GM23338 (cell line): ENCODE measurements at regions not wholly inside any gene's neighbourhood (a gene's known extent, or its start where the extent isn't known, plus 50 kb on each side); places are given as distances from the start of the nearest gene placed in this dataset.

Experiments used
- ATAC-seq: fragments of 200-7000 bp; cut with Tn5 transposase; 3 replicates; pipeline ENCODE4 v1.9.1; 2020
- DNase-seq: peaks from one replicate; pipeline ENCODE4 v3.0.0-alpha.2; 2015; ENCODE audit warnings: low spot score
- H2AFZ ChIP-seq: fragments of 200-600 bp; sonication (generic); 2 replicates; pipeline ENCODE4 v1.8.0; 2016; ENCODE audit warnings: antibody characterized with exemption, mild to moderate bottlenecking, moderate library complexity
- H3F3A ChIP-seq: fragments of 200-600 bp; sonication (generic); replicated peaks from 2 replicates; pipeline ENCODE4 v1.8.0; 2017; ENCODE audit warnings: antibody characterized with exemption, mixed run types, low read depth
- H3K27ac ChIP-seq: fragments of 200-600 bp; sonication (generic); 2 replicates; pipeline ENCODE4 v1.6.1; 2016; ENCODE audit warnings: low read depth
- H3K27me3 ChIP-seq: fragments of 200-600 bp; sonication (generic); 2 replicates; pipeline ENCODE4 v1.8.0; 2016; ENCODE audit warnings: mild to moderate bottlenecking, mixed run types, moderate library complexity; ENCODE audit not compliant: insufficient read depth
- H3K36me3 ChIP-seq: fragments of 200-600 bp; sonication (generic); 2 replicates; pipeline ENCODE4 v1.8.0; 2016; ENCODE audit warnings: mild to moderate bottlenecking; ENCODE audit not compliant: insufficient read depth
- H3K4me1 ChIP-seq: fragments of 200-600 bp; sonication (generic); 2 replicates; pipeline ENCODE4 v1.8.0; 2016; ENCODE audit warnings: mild to moderate bottlenecking, moderate library complexity; ENCODE audit not compliant: insufficient read depth
- H3K4me2 ChIP-seq: fragments of 200-600 bp; sonication (generic); 2 replicates; pipeline ENCODE4 v1.7.1; 2017; ENCODE audit warnings: mixed run types
- H3K4me3 ChIP-seq: fragments of 200-600 bp; sonication (generic); 2 replicates; pipeline ENCODE4 v1.6.1; 2016; ENCODE audit warnings: mixed run types
- H3K79me2 ChIP-seq: fragments of 200-600 bp; sonication (generic); replicated peaks from 2 replicates; pipeline ENCODE4 v1.8.0; 2017; ENCODE audit warnings: mild to moderate bottlenecking; ENCODE audit not compliant: insufficient read depth
- H3K9me2 ChIP-seq: fragments of 200-600 bp; sonication (generic); 2 replicates; pipeline ENCODE4 v1.8.0; 2017; ENCODE audit not compliant: insufficient read depth
- H4K20me1 ChIP-seq: fragments of 200-600 bp; sonication (generic); replicated peaks from 2 replicates; pipeline ENCODE4 v1.8.0; 2017; ENCODE audit warnings: mild to moderate bottlenecking; ENCODE audit not compliant: insufficient read depth
- H3K27ac Mint-ChIP-seq: 2 replicates; pipeline ENCODE4 v1.8.0; 2020; ENCODE audit warnings: inconsistent platforms, mild to moderate bottlenecking, moderate library complexity, mixed read lengths
- H3K27me3 Mint-ChIP-seq: 3 replicates; pipeline ENCODE4 v1.8.0; 2022; ENCODE audit warnings: low read depth, mild to moderate bottlenecking, moderate library complexity, mixed read lengths, inconsistent platforms; ENCODE audit not compliant: insufficient read depth, poor library complexity
- H3K36me3 Mint-ChIP-seq: 3 replicates; pipeline ENCODE4 v1.8.0; 2021; ENCODE audit warnings: low read depth, mild to moderate bottlenecking, inconsistent platforms, moderate library complexity, mixed read lengths
- H3K4me1 Mint-ChIP-seq: 3 replicates; pipeline ENCODE4 v1.8.0; 2020; ENCODE audit warnings: mild to moderate bottlenecking, inconsistent platforms, mixed read lengths
- H3K4me3 Mint-ChIP-seq: 3 replicates; pipeline ENCODE4 v1.8.0; 2021; ENCODE audit warnings: moderate library complexity, mild to moderate bottlenecking, inconsistent platforms, mixed read lengths
- H3K9me3 Mint-ChIP-seq: 3 replicates; pipeline ENCODE4 v1.8.0; 2020; ENCODE audit warnings: moderate library complexity, mild to moderate bottlenecking, inconsistent platforms, mixed read lengths
- CREB1 ChIP-seq: fragments of 250-450 bp; sonication (Bioruptor Pico); IDR thresholded peaks from 2 replicates; pipeline ENCODE4 v1.5.0; 2020; ENCODE audit warnings: low read depth, mild to moderate bottlenecking, moderate library complexity
- EZH2 ChIP-seq: fragments of 200-600 bp; sonication (generic); IDR thresholded peaks from one replicate; pipeline ENCODE4 v1.8.0; 2017; ENCODE audit warnings: antibody characterized with exemption, mild to moderate bottlenecking, low read depth; ENCODE audit not compliant: unreplicated experiment
- EZH2phosphoT487 ChIP-seq: fragments of 200-600 bp; sonication (generic); IDR thresholded peaks from one replicate; pipeline ENCODE4 v1.8.1; 2018; ENCODE audit warnings: antibody characterized with exemption; ENCODE audit not compliant: unreplicated experiment
- NANOG ChIP-seq: IDR thresholded peaks from 2 replicates; pipeline ENCODE4 v1.6.1; 2016; ENCODE audit warnings: antibody characterized with exemption, borderline replicate concordance
- STAT1 ChIP-seq: IDR thresholded peaks from one replicate; pipeline ENCODE4 v1.6.1; 2016; ENCODE audit warnings: antibody characterized with exemption; ENCODE audit not compliant: unreplicated experiment
- ZNF114 ChIP-seq: fragments of 250-450 bp; sonication (Bioruptor Pico); IDR thresholded peaks from 2 replicates; pipeline ENCODE4 v1.5.0; 2020; ENCODE audit warnings: mild to moderate bottlenecking, moderate library complexity
- ZNF331 ChIP-seq: fragments of 250-450 bp; sonication (Bioruptor Pico); IDR thresholded peaks from 2 replicates; pipeline ENCODE4 v1.5.0; 2020; ENCODE audit warnings: low read depth, mild to moderate bottlenecking, moderate library complexity
- TF ChIP-seq, protein P1 (sequence below): IDR thresholded peaks from one replicate; pipeline ENCODE4 v1.6.1; 2018; ENCODE audit warnings: antibody characterized with exemption; ENCODE audit not compliant: unreplicated experiment
- TF ChIP-seq, protein P2 (sequence below), 2 experiments: fragments of 200-600 bp in 1 of 2; sonication (generic) in 1 of 2; conservative IDR thresholded peaks; 2 replicates each; pipeline versions ENCODE4 v1.5.1 to v1.6.1; 2016 to 2017; ENCODE audit warnings: antibody characterized with exemption in 2 of 2, low read depth in 2 of 2, mild to moderate bottlenecking in 2 of 2, moderate library complexity in 1 of 2
- TF ChIP-seq, protein P3 (sequence below): fragments of 250-450 bp; sonication (Bioruptor Pico); IDR thresholded peaks from 2 replicates; pipeline ENCODE4 v1.5.0; 2020; ENCODE audit warnings: mild to moderate bottlenecking, moderate library complexity
- TF ChIP-seq, protein P4 (sequence below): IDR thresholded peaks from 2 replicates; pipeline ENCODE4 v1.6.1; 2016; ENCODE audit warnings: antibody characterized with exemption

DNA sequence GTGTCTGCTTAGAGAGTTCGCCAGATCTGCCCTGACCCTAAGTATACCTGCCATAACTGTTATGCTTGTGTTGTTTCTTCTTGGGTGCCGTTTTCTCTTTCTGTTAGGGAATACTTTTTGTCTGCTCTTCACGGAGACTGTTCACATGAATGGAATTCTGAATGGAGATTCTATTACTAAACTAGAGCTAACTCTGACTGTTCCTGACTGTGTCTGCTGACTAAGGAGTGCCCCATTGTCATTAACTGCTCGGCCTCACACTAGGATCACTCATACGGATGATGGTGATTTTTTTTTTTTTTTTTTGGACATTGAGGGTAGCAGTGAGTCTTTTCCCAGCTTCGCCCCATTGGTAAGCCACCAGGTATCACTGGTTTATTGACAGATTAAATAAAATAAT, 104.8 kb upstream of the SLC8A1 start:
- Mint-ChIP-seq H3K27ac (no peak overlapping the region), H3K36me3 (no peaks in the 10 kb centered on the region), H3K27me3 (no peaks in the 10 kb centered on the region), H3K9me3 (no peaks in the 10 kb centered on the region), H3K4me1 (peaks cover 3% of the 10 kb centered on the region; the same call in 2 of the 3 replicates), H3K4me3 (no peak overlapping the region)
- Histone ChIP-seq H3K36me3 (no peaks in the 10 kb centered on the region), H3K27me3 (no peaks in the 10 kb centered on the region), H2AFZ (no peak overlapping the region), H3K27ac (no peak overlapping the region), H3K4me1 (no peaks in the 10 kb centered on the region), H3F3A (no peaks in the 10 kb centered on the region), H4K20me1 (no peaks in the 10 kb centered on the region), H3K4me2 (no peak overlapping the region), H3K9me2 (no peaks in the 10 kb centered on the region), H3K79me2 (no peaks in the 10 kb centered on the region), H3K4me3 (no peak overlapping the region)
- no peak for ATAC-seq
- DNase-seq: no peak
- TF ChIP-seq, protein P1, sequence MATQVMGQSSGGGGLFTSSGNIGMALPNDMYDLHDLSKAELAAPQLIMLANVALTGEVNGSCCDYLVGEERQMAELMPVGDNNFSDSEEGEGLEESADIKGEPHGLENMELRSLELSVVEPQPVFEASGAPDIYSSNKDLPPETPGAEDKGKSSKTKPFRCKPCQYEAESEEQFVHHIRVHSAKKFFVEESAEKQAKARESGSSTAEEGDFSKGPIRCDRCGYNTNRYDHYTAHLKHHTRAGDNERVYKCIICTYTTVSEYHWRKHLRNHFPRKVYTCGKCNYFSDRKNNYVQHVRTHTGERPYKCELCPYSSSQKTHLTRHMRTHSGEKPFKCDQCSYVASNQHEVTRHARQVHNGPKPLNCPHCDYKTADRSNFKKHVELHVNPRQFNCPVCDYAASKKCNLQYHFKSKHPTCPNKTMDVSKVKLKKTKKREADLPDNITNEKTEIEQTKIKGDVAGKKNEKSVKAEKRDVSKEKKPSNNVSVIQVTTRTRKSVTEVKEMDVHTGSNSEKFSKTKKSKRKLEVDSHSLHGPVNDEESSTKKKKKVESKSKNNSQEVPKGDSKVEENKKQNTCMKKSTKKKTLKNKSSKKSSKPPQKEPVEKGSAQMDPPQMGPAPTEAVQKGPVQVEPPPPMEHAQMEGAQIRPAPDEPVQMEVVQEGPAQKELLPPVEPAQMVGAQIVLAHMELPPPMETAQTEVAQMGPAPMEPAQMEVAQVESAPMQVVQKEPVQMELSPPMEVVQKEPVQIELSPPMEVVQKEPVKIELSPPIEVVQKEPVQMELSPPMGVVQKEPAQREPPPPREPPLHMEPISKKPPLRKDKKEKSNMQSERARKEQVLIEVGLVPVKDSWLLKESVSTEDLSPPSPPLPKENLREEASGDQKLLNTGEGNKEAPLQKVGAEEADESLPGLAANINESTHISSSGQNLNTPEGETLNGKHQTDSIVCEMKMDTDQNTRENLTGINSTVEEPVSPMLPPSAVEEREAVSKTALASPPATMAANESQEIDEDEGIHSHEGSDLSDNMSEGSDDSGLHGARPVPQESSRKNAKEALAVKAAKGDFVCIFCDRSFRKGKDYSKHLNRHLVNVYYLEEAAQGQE: no peak
- TF ChIP-seq, protein P2, sequence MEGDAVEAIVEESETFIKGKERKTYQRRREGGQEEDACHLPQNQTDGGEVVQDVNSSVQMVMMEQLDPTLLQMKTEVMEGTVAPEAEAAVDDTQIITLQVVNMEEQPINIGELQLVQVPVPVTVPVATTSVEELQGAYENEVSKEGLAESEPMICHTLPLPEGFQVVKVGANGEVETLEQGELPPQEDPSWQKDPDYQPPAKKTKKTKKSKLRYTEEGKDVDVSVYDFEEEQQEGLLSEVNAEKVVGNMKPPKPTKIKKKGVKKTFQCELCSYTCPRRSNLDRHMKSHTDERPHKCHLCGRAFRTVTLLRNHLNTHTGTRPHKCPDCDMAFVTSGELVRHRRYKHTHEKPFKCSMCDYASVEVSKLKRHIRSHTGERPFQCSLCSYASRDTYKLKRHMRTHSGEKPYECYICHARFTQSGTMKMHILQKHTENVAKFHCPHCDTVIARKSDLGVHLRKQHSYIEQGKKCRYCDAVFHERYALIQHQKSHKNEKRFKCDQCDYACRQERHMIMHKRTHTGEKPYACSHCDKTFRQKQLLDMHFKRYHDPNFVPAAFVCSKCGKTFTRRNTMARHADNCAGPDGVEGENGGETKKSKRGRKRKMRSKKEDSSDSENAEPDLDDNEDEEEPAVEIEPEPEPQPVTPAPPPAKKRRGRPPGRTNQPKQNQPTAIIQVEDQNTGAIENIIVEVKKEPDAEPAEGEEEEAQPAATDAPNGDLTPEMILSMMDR (conservative IDR thresholded peaks at IDR 0.05; ENCODE audit: low read depth in 2 of 2): no peak
- TF ChIP-seq NANOG: no peak
- no peak for TF ChIP-seq EZH2phosphoT487
- TF ChIP-seq STAT1: no peak
- TF ChIP-seq ZNF114: no peak
- no peak for TF ChIP-seq ZNF331 (CRISPR knock-in tag)
- TF ChIP-seq, protein P3, sequence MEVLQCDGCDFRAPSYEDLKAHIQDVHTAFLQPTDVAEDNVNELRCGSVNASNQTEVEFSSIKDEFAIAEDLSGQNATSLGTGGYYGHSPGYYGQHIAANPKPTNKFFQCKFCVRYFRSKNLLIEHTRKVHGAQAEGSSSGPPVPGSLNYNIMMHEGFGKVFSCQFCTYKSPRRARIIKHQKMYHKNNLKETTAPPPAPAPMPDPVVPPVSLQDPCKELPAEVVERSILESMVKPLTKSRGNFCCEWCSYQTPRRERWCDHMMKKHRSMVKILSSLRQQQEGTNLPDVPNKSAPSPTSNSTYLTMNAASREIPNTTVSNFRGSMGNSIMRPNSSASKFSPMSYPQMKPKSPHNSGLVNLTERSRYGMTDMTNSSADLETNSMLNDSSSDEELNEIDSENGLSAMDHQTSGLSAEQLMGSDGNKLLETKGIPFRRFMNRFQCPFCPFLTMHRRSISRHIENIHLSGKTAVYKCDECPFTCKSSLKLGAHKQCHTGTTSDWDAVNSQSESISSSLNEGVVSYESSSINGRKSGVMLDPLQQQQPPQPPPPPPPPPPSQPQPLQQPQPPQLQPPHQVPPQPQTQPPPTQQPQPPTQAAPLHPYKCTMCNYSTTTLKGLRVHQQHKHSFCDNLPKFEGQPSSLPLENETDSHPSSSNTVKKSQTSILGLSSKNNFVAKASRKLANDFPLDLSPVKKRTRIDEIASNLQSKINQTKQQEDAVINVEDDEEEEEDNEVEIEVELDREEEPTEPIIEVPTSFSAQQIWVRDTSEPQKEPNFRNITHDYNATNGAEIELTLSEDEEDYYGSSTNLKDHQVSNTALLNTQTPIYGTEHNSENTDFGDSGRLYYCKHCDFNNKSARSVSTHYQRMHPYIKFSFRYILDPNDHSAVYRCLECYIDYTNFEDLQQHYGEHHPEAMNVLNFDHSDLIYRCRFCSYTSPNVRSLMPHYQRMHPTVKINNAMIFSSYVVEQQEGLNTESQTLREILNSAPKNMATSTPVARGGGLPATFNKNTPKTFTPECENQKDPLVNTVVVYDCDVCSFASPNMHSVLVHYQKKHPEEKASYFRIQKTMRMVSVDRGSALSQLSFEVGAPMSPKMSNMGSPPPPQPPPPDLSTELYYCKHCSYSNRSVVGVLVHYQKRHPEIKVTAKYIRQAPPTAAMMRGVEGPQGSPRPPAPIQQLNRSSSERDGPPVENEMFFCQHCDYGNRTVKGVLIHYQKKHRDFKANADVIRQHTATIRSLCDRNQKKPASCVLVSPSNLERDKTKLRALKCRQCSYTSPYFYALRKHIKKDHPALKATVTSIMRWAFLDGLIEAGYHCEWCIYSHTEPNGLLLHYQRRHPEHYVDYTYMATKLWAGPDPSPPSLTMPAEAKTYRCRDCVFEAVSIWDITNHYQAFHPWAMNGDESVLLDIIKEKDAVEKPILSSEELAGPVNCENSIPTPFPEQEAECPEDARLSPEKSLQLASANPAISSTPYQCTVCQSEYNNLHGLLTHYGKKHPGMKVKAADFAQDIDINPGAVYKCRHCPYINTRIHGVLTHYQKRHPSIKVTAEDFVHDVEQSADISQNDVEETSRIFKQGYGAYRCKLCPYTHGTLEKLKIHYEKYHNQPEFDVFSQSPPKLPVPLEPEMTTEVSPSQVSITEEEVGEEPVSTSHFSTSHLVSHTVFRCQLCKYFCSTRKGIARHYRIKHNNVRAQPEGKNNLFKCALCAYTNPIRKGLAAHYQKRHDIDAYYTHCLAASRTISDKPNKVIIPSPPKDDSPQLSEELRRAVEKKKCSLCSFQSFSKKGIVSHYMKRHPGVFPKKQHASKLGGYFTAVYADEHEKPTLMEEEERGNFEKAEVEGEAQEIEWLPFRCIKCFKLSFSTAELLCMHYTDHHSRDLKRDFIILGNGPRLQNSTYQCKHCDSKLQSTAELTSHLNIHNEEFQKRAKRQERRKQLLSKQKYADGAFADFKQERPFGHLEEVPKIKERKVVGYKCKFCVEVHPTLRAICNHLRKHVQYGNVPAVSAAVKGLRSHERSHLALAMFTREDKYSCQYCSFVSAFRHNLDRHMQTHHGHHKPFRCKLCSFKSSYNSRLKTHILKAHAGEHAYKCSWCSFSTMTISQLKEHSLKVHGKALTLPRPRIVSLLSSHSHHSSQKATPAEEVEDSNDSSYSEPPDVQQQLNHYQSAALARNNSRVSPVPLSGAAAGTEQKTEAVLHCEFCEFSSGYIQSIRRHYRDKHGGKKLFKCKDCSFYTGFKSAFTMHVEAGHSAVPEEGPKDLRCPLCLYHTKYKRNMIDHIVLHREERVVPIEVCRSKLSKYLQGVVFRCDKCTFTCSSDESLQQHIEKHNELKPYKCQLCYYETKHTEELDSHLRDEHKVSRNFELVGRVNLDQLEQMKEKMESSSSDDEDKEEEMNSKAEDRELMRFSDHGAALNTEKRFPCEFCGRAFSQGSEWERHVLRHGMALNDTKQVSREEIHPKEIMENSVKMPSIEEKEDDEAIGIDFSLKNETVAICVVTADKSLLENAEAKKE (CRISPR knock-in tag): no peak
- no peak for TF ChIP-seq EZH2
- TF ChIP-seq, protein P4, sequence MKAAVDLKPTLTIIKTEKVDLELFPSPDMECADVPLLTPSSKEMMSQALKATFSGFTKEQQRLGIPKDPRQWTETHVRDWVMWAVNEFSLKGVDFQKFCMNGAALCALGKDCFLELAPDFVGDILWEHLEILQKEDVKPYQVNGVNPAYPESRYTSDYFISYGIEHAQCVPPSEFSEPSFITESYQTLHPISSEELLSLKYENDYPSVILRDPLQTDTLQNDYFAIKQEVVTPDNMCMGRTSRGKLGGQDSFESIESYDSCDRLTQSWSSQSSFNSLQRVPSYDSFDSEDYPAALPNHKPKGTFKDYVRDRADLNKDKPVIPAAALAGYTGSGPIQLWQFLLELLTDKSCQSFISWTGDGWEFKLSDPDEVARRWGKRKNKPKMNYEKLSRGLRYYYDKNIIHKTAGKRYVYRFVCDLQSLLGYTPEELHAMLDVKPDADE: no peak
- no peak for TF ChIP-seq CREB1
